ENCODE measurements at regions not wholly inside any gene's neighbourhood (a gene's known extent, or its start where the extent isn't known, plus 50 kb on each side); places are given as distances from the start of the nearest gene placed in this dataset.

DNA sequence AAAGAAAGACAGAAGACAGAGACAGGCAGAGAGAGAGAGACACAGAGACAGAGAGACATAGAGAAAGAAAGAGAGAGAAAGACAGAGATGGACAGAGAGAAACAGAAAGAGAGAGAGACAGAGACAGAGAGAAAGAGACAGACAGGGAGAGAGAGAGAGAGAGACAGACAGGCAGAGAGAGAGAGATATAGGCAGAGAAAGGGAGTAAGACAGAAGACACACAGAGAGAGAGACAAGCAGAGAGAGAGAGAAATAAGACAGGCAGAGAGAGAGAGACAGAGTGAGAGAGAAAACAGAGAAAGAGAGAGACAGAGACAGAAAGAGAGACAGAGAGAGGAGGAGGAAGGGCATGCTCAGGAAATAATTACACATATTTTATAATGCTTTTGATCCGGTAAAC is 758.3 kb upstream of the DEFB115 start:
- TF ChIP-seq CTCF (IDR thresholded peaks at IDR 0.05) (no peak), POLR2A (IDR thresholded peaks at IDR 0.05) (no peak)

All from body of pancreas (tissue), 4 donors.